ENCODE measurements at regions not wholly inside any gene's neighbourhood (a gene's known extent, or its start where the extent isn't known, plus 50 kb on each side); places are given as distances from the start of the nearest gene placed in this dataset.

- Histone ChIP-seq H3K9me3 (ENCODE audit: low read length) (no peaks in the 10 kb centered on the region), H3K4me3 (ENCODE audit: low read depth, low read length, poor library complexity, severe bottlenecking) (no peak overlapping the region), H3K27ac (ENCODE audit: low read depth, low read length, poor library complexity, severe bottlenecking) (no peak overlapping the region), H3F3A (ENCODE audit: insufficient read depth, low read length) (no peaks in the 10 kb centered on the region), H3K9ac (ENCODE audit: low read length) (no peak overlapping the region), H3K9me2 (ENCODE audit: low read depth, low read length) (no peaks in the 10 kb centered on the region), H2AFZ (ENCODE audit: low read length) (no peak overlapping the region), H4K20me1 (ENCODE audit: insufficient read depth, low read length) (no peaks in the 10 kb centered on the region), H3K36me3 (ENCODE audit: insufficient read depth, low read length) (no peaks in the 10 kb centered on the region), H3K4me1 (ENCODE audit: insufficient read depth, low read length, severe bottlenecking) (no peaks in the 10 kb centered on the region), H3K79me2 (ENCODE audit: insufficient read depth, low read length) (no peaks in the 10 kb centered on the region), H3K4me2 (ENCODE audit: low read length) (no peak overlapping the region), H3K27me3 (ENCODE audit: insufficient read depth, low read length) (no peaks in the 10 kb centered on the region)
- TF ChIP-seq EZH2 (IDR thresholded peaks at IDR 0.05; ENCODE audit: borderline replicate concordance, low read length): no peak
- TF ChIP-seq, protein P1, sequence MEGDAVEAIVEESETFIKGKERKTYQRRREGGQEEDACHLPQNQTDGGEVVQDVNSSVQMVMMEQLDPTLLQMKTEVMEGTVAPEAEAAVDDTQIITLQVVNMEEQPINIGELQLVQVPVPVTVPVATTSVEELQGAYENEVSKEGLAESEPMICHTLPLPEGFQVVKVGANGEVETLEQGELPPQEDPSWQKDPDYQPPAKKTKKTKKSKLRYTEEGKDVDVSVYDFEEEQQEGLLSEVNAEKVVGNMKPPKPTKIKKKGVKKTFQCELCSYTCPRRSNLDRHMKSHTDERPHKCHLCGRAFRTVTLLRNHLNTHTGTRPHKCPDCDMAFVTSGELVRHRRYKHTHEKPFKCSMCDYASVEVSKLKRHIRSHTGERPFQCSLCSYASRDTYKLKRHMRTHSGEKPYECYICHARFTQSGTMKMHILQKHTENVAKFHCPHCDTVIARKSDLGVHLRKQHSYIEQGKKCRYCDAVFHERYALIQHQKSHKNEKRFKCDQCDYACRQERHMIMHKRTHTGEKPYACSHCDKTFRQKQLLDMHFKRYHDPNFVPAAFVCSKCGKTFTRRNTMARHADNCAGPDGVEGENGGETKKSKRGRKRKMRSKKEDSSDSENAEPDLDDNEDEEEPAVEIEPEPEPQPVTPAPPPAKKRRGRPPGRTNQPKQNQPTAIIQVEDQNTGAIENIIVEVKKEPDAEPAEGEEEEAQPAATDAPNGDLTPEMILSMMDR (IDR thresholded peaks at IDR 0.05; ENCODE audit: low read length): no peak
Measured at GRCh38 chr18:47500930-47501329, 249.5 kb upstream of the SKOR2 start.

- Histone ChIP-seq H3K4me1 (ENCODE audit: insufficient read depth, low read length, severe bottlenecking) (no peaks in the 10 kb centered on the region), H4K20me1 (ENCODE audit: insufficient read depth, low read length) (no peaks in the 10 kb centered on the region), H3K9me3 (ENCODE audit: low read length) (no peaks in the 10 kb centered on the region), H2AFZ (ENCODE audit: low read length) (no peak overlapping the region), H3K4me3 (ENCODE audit: low read depth, low read length, poor library complexity, severe bottlenecking) (no peak overlapping the region), H3F3A (ENCODE audit: insufficient read depth, low read length) (no peaks in the 10 kb centered on the region), H3K36me3 (ENCODE audit: insufficient read depth, low read length) (no peaks in the 10 kb centered on the region), H3K27ac (ENCODE audit: low read depth, low read length, poor library complexity, severe bottlenecking) (no peak overlapping the region), H3K79me2 (ENCODE audit: insufficient read depth, low read length) (no peaks in the 10 kb centered on the region), H3K4me2 (ENCODE audit: low read length) (no peak overlapping the region), H3K9ac (ENCODE audit: low read length) (no peak overlapping the region), H3K27me3 (ENCODE audit: insufficient read depth, low read length) (no peaks in the 10 kb centered on the region), H3K9me2 (ENCODE audit: low read depth, low read length) (no peaks in the 10 kb centered on the region)
- TF ChIP-seq EZH2 (IDR thresholded peaks at IDR 0.05; ENCODE audit: borderline replicate concordance, low read length): no peak
- TF ChIP-seq, protein P1 (IDR thresholded peaks at IDR 0.05; ENCODE audit: low read length): no peak
Measured at GRCh38 chr18:47492691-47493090, 241.2 kb upstream of the SKOR2 start.

DNA sequence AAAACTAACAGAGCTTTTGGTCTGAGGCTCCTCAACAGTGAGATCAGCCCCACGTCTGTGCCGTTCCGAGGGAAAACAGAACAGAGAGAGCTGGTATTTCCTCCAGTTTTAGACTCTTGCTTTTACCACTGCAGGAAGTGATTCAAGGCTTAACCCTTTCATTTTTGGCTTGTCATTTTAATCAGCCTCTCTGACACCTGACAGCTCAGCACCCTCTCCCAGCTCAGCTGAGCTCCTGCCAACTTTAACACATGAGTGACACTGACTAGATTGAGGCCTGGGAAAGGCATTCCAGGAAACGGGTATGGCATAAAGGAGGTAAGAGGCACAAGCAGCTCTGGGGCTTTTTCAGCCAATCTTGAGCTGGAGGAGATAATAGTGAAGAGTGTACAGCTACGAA is 239.4 kb upstream of the SKOR2 start:
- Histone ChIP-seq H2AFZ (ENCODE audit: low read length) (no peak overlapping the region), H3K9me2 (ENCODE audit: low read depth, low read length) (no peaks in the 10 kb centered on the region), H3K4me3 (ENCODE audit: low read depth, low read length, poor library complexity, severe bottlenecking) (no peak overlapping the region), H3K27me3 (ENCODE audit: insufficient read depth, low read length) (no peaks in the 10 kb centered on the region), H4K20me1 (ENCODE audit: insufficient read depth, low read length) (no peaks in the 10 kb centered on the region), H3K4me1 (ENCODE audit: insufficient read depth, low read length, severe bottlenecking) (no peaks in the 10 kb centered on the region), H3K9ac (ENCODE audit: low read length) (no peak overlapping the region), H3F3A (ENCODE audit: insufficient read depth, low read length) (no peaks in the 10 kb centered on the region), H3K9me3 (ENCODE audit: low read length) (no peaks in the 10 kb centered on the region), H3K4me2 (ENCODE audit: low read length) (no peak overlapping the region), H3K79me2 (ENCODE audit: insufficient read depth, low read length) (no peaks in the 10 kb centered on the region), H3K27ac (ENCODE audit: low read depth, low read length, poor library complexity, severe bottlenecking) (no peak overlapping the region), H3K36me3 (ENCODE audit: insufficient read depth, low read length) (no peaks in the 10 kb centered on the region)
- no peak for TF ChIP-seq EZH2 (IDR thresholded peaks at IDR 0.05; ENCODE audit: borderline replicate concordance, low read length)
- TF ChIP-seq, protein P1 (IDR thresholded peaks at IDR 0.05; ENCODE audit: low read length): no peak

All from OCI-LY1 (cell line).